ENCODE measurements at regions not wholly inside any gene's neighbourhood (a gene's known extent, or its start where the extent isn't known, plus 50 kb on each side); places are given as distances from the start of the nearest gene placed in this dataset.

DNA sequence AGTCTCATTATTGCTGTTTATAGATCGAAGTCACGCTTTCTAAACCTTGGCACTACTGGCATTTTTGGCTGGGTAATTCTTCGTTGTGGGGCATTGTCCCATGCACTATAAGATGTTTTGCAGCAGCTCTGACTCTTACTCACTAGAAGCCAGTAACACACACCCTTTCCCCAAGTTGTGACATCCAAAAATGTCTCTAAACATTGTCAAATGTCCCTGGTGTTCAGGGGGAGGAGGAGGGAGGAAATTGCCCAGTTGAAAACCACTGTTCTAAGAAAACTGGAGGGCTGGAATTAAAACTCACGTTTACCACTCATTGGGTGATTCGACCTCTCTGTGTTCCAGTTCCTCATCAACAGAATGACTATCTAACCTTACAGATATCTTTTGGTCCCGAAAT is 115.7 kb upstream of the KLF7 start:
- Histone ChIP-seq H3K9me3 (replicated peaks) (no peaks in the 10 kb centered on the region), H3K27me3 (ENCODE audit: low read depth) (no peaks in the 10 kb centered on the region), H3K27ac (replicated peaks) (no peak overlapping the region), H3K4me1 (peaks cover 33% of the 10 kb centered on the region), H3K36me3 (no peaks in the 10 kb centered on the region), H3K4me3 (no peak overlapping the region)
- DNase-seq, result no peak
- intact Hi-C loops (cut with micrococcal nuclease), result no loop called here
- TF ChIP-seq, protein P1, sequence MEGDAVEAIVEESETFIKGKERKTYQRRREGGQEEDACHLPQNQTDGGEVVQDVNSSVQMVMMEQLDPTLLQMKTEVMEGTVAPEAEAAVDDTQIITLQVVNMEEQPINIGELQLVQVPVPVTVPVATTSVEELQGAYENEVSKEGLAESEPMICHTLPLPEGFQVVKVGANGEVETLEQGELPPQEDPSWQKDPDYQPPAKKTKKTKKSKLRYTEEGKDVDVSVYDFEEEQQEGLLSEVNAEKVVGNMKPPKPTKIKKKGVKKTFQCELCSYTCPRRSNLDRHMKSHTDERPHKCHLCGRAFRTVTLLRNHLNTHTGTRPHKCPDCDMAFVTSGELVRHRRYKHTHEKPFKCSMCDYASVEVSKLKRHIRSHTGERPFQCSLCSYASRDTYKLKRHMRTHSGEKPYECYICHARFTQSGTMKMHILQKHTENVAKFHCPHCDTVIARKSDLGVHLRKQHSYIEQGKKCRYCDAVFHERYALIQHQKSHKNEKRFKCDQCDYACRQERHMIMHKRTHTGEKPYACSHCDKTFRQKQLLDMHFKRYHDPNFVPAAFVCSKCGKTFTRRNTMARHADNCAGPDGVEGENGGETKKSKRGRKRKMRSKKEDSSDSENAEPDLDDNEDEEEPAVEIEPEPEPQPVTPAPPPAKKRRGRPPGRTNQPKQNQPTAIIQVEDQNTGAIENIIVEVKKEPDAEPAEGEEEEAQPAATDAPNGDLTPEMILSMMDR (IDR thresholded peaks at IDR 0.05; ENCODE audit: borderline replicate concordance), result no peak

DNA sequence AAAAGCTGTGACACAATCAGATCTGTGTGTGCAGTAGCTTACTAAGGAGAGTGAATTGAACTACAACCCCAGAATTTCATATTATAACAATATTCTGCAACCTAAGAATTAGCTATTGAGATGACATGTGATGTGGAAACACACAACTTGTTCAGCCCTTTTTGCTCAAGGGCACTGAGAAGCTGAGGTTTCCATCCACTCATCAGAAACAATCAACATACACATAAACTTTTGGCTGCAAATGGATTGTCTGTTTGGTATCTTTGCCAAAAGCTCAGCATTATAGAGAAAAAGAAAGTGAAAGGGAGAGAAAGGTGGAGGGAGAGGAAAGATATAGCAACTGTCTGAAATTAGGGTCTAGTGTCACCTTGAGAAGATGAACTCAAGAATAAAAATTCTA is 117.2 kb upstream of the KLF7 start:
- DNase-seq, result no peak
- Histone ChIP-seq H3K4me3 (no peak overlapping the region), H3K27ac (replicated peaks) (peak overlapping the region; percentile 22), H3K36me3 (no peaks in the 10 kb centered on the region), H3K4me1 (peaks cover 36% of the 10 kb centered on the region), H3K9me3 (replicated peaks) (no peaks in the 10 kb centered on the region), H3K27me3 (ENCODE audit: low read depth) (no peaks in the 10 kb centered on the region)
- intact Hi-C loops (cut with micrococcal nuclease), result no loop called here
- TF ChIP-seq, protein P1 (IDR thresholded peaks at IDR 0.05; ENCODE audit: borderline replicate concordance), result no peak

DNA sequence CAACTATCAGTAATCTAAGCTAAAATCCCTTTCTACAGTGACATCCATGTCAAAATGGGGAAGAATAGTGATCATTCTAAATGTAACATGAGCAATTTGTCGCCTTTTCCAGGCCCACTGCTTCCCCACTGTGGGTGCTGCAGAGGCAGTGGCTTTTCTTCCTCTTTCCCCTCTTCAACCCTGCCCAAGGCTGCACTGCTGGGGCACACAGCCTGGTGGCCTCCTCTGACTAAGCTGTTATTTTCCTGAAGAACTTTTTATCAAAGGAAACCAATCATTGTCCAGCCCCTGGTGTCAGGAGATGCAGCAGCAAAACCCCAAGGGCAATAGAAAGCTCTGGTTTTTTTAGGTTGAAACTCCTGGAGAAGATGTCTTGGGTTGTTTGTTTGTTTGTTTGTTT is 117.6 kb upstream of the KLF7 start:
- H3K27ac ChIP-seq (replicated peaks), result peak overlapping the region; percentile 22
- H3K9me3 ChIP-seq (replicated peaks), result no peaks in the 10 kb centered on the region
- H3K36me3 ChIP-seq, result no peaks in the 10 kb centered on the region
- peaks cover 36% of the 10 kb centered on the region for H3K4me1 ChIP-seq
- H3K4me3 ChIP-seq, result no peak overlapping the region
- H3K27me3 ChIP-seq (ENCODE audit: low read depth), result no peaks in the 10 kb centered on the region
- TF ChIP-seq, protein P1 (IDR thresholded peaks at IDR 0.05; ENCODE audit: borderline replicate concordance), result peak; percentile 26
- peak; percentile 24 for DNase-seq
- intact Hi-C loops (cut with micrococcal nuclease), result no loop called here

DNA sequence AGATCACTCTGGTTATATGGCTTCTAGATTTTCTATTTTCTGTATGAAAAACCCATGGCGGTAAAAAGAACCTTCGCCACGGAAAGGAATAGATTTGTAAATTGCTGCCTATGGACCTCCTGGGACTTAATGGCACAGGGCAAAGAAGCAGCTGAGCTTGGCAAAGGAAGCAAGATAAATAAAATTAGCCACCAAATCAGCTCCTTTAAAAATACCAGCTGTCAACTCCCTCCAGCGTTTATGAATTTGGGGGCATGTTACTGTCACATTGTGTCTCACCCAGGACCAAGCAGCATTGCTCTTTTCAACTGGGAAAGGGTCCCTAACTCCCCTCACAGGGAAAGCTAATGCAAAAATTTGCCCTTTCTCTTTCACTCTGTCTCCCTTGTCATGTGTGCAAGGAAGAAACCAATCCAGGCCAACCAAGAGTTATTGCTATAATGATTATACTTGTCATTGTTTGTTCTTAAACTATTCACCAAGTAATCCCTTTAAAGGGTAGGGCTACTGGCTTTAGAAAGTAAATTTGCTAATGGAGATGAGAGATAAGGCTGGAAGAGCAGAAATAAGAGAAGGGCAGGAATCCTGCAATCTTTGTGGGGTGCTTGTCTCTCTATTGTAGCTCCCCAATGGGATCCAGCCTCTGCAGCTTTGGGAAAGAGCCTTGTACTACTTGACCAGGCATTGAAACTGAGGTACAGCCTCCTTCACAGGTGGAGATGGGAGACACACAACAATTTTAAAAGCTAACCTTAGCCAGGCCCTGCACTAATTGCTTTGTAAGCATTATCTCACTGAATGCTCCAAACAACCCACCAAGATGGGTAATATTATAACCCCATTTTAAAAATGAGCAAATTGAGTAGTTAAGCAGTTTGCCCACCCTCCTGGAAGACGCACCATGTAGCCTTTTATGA is 119.1 kb upstream of the KLF7 start:
- no peak for DNase-seq
- no peaks in the 10 kb centered on the region for H3K27me3 ChIP-seq (ENCODE audit: low read depth)
- TF ChIP-seq, protein P1 (IDR thresholded peaks at IDR 0.05; ENCODE audit: borderline replicate concordance), result no peak
- H3K4me3 ChIP-seq, result no peak overlapping the region
- intact Hi-C loops (cut with micrococcal nuclease), result no loop called here
- peak overlapping the region; percentile 78 for H3K27ac ChIP-seq (replicated peaks)
- no peaks in the 10 kb centered on the region for H3K9me3 ChIP-seq (replicated peaks)
- H3K4me1 ChIP-seq, result peaks cover 36% of the 10 kb centered on the region
- H3K36me3 ChIP-seq, result no peaks in the 10 kb centered on the region

DNA sequence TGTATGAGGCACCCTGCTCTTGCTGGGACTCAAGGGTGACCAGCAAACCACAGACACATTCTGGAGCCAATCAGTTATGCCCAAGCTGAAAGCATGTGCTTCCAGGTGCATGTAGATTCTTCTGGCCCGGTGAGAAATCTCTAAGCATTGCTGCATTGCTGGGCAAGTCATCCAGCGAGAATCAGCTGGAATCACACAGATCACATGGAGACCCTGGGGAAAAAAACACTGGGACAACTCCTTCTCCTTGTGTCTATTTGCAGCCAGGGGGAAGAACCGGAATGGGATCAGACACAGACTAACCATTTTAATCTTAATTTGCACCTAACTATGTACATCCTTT is 119.7 kb upstream of the KLF7 start:
- Histone ChIP-seq H3K27me3 (ENCODE audit: low read depth) (no peaks in the 10 kb centered on the region), H3K36me3 (no peaks in the 10 kb centered on the region), H3K9me3 (replicated peaks) (no peaks in the 10 kb centered on the region), H3K27ac (replicated peaks) (peak overlapping the region; percentile 78), H3K4me3 (no peak overlapping the region), H3K4me1 (peaks cover 36% of the 10 kb centered on the region)
- DNase-seq, result no peak
- TF ChIP-seq, protein P1 (IDR thresholded peaks at IDR 0.05; ENCODE audit: borderline replicate concordance), result no peak
- intact Hi-C loops (cut with micrococcal nuclease), result no loop called here
